Peyer's patch (tissue), 4 donors: ENCODE measurements at regions not wholly inside any gene's neighbourhood (a gene's known extent, or its start where the extent isn't known, plus 50 kb on each side); places are given as distances from the start of the nearest gene placed in this dataset.

Experiments
- CTCF ChIP-seq, 6 experiments: fragments of 450-650 bp in 4 of 6; fragments of 200-600 bp in 2 of 6; sonication (generic) in 1 of 6; IDR thresholded peaks; one replicate each; pipeline ENCODE4 v1.5.1; 2017 to 2019; ENCODE audit warnings: antibody characterized with exemption in 6 of 6, mild to moderate bottlenecking in 3 of 6, moderate library complexity in 1 of 6
- POLR2A ChIP-seq, 2 donors: fragments of 450-650 bp; IDR thresholded peaks; one replicate each; pipeline ENCODE4 v1.5.1; 2017; ENCODE audit warnings: antibody characterized with exemption in 2 of 2, mild to moderate bottlenecking in 2 of 2, moderate library complexity in 2 of 2

DNA sequence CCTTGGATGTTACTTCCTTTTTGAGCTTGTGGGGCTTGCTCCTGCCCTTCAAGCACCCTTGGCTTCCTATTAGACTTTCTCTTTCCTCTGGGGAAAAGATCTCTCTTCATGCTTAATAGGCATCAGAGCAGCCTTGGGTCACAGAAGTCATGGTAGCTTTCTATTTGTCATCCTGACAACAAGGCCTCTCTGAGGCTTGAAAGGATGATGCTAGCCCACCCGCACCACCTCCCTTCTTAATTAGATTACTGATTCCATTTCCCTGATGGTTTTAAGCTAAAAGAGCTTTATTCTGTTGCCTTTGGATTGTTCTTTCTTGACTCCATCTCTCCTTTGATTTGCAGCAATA is 435.5 kb upstream of the TPM1 start:
- TF ChIP-seq CTCF (IDR thresholded peaks at IDR 0.05) (no peak), POLR2A (IDR thresholded peaks at IDR 0.05) (no peak)
